ENCODE measurements at regions not wholly inside any gene's neighbourhood (a gene's known extent, or its start where the extent isn't known, plus 50 kb on each side); places are given as distances from the start of the nearest gene placed in this dataset.

- no peak for DNase-seq (ENCODE audit: low read depth)
Measured at GRCh38 chr6:19410481-19410880, 426.7 kb upstream of the ID4 start.

- no peak for DNase-seq (ENCODE audit: low read depth)
Measured at GRCh38 chr6:19413323-19413722, 423.8 kb upstream of the ID4 start.

GRCh38 chr6:19415605-19416326, 421.4 kb upstream of the ID4 start:
- DNase-seq (ENCODE audit: low read depth): no peak

- no peak for DNase-seq (ENCODE audit: low read depth)
Measured at GRCh38 chr6:19416811-19417210, 420.4 kb upstream of the ID4 start.

GRCh38 chr6:19417713-19418112, 419.5 kb upstream of the ID4 start:
- no peak for DNase-seq (ENCODE audit: low read depth)

GRCh38 chr6:19424853-19425252, 412.3 kb upstream of the ID4 start:
- DNase-seq (ENCODE audit: low read depth): no peak

- DNase-seq (ENCODE audit: low read depth): no peak
Measured at GRCh38 chr6:19427548-19427947, 409.6 kb upstream of the ID4 start.

- DNase-seq (ENCODE audit: low read depth): no peak
Measured at GRCh38 chr6:19432966-19433498, 404.1 kb upstream of the ID4 start.

GRCh38 chr6:19434065-19434464, 403.1 kb upstream of the ID4 start:
- DNase-seq (ENCODE audit: low read depth): no peak

- DNase-seq (ENCODE audit: low read depth): no peak
Measured at GRCh38 chr6:19435755-19436154, 401.4 kb upstream of the ID4 start.

- DNase-seq (ENCODE audit: low read depth): no peak
Measured at GRCh38 chr6:19438566-19439353, 398.4 kb upstream of the ID4 start.

GRCh38 chr6:19440531-19440930, 396.6 kb upstream of the ID4 start:
- no peak for DNase-seq (ENCODE audit: low read depth)

GRCh38 chr6:19443411-19443810, 393.8 kb upstream of the ID4 start:
- no peak for DNase-seq (ENCODE audit: low read depth)

GRCh38 chr6:19444041-19444440, 393.1 kb upstream of the ID4 start:
- DNase-seq (ENCODE audit: low read depth): no peak

GRCh38 chr6:19444481-19444880, 392.7 kb upstream of the ID4 start:
- no peak for DNase-seq (ENCODE audit: low read depth)

GRCh38 chr6:19446570-19446969, 390.6 kb upstream of the ID4 start:
- DNase-seq (ENCODE audit: low read depth): no peak

GRCh38 chr6:19450651-19451050, 386.5 kb upstream of the ID4 start:
- no peak for DNase-seq (ENCODE audit: low read depth)

GRCh38 chr6:19452495-19452894, 384.7 kb upstream of the ID4 start:
- no peak for DNase-seq (ENCODE audit: low read depth)

- no peak for DNase-seq (ENCODE audit: low read depth)
Measured at GRCh38 chr6:19454001-19454720, 383.0 kb upstream of the ID4 start.

GRCh38 chr6:19454721-19455392, 382.3 kb upstream of the ID4 start:
- DNase-seq (ENCODE audit: low read depth): no peak

GRCh38 chr6:19463250-19463649, 373.9 kb upstream of the ID4 start:
- DNase-seq (ENCODE audit: low read depth): no peak

GRCh38 chr6:19463925-19464324, 373.2 kb upstream of the ID4 start:
- DNase-seq (ENCODE audit: low read depth): no peak
